Ishikawa (cell line): ENCODE measurements at regions not wholly inside any gene's neighbourhood (a gene's known extent, or its start where the extent isn't known, plus 50 kb on each side); places are given as distances from the start of the nearest gene placed in this dataset.

ENCODE experiments used
- NFIC ChIP-seq: IDR thresholded peaks from 2 replicates; pipeline ENCODE4 v1.6.1; 2012
- RAD21 ChIP-seq: IDR thresholded peaks from 2 replicates; pipeline ENCODE4 v1.6.1; 2012; ENCODE audit warnings: low read depth

DNA sequence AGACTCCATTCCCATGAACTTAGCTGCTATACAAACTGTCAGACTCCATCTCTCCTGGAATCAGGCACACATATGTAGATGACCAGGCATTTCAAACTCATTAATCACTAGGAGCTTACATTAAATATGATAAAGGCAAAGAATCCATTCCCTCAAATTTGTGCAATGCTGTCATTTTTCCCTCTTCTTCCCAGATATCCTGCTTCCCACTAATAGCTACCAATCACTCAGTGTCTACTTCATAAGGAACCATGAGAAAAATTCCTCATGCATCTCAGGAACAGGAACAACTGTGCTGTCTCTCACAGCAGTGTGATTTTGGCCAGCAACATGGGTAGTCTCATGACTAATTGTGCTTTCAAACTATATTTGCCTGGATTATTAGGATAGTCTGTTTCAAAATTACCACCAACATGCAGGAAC, 133.9 kb downstream of the DKK1 start:
- TF ChIP-seq RAD21: no peak
- TF ChIP-seq NFIC: no peak
